C4-2B (cell line): ENCODE measurements at regions not wholly inside any gene's neighbourhood (a gene's known extent, or its start where the extent isn't known, plus 50 kb on each side); places are given as distances from the start of the nearest gene placed in this dataset.

Experiments
- ZFX ChIP-seq: fragments of 450-650 bp; IDR thresholded peaks from 2 replicates; pipeline ENCODE4 v1.6.1; 2017
- TF ChIP-seq, protein P1 (sequence below): fragments of 450-650 bp; conservative IDR thresholded peaks from 2 replicates; pipeline ENCODE4 v1.5.1; 2017; ENCODE audit warnings: mild to moderate bottlenecking

DNA sequence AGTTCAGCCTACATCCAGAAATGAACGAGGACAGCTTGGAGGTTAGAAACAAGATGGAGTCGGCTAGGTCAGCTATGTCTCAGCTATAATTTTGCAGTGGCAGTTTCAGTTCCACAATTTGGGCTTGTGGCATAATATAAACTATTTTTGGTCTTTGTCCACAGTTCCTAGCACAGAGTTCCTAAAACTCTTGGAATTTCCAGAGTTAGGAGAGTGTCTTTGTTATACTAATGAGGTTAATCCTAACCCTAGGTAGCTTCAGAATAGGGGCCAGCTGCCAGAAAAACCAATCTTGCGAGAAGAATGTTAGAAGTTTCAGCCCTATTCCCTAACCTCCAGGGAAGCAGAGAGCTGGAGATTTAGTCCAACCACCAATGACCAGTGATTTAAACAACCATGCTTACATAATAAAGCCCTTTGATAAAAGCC is 131.9 kb downstream of the AKR1D1 start:
- TF ChIP-seq, protein P1, sequence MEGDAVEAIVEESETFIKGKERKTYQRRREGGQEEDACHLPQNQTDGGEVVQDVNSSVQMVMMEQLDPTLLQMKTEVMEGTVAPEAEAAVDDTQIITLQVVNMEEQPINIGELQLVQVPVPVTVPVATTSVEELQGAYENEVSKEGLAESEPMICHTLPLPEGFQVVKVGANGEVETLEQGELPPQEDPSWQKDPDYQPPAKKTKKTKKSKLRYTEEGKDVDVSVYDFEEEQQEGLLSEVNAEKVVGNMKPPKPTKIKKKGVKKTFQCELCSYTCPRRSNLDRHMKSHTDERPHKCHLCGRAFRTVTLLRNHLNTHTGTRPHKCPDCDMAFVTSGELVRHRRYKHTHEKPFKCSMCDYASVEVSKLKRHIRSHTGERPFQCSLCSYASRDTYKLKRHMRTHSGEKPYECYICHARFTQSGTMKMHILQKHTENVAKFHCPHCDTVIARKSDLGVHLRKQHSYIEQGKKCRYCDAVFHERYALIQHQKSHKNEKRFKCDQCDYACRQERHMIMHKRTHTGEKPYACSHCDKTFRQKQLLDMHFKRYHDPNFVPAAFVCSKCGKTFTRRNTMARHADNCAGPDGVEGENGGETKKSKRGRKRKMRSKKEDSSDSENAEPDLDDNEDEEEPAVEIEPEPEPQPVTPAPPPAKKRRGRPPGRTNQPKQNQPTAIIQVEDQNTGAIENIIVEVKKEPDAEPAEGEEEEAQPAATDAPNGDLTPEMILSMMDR: no peak
- no peak for TF ChIP-seq ZFX
